Thyroid gland (tissue), 4 donors: ENCODE measurements at regions not wholly inside any gene's neighbourhood (a gene's known extent, or its start where the extent isn't known, plus 50 kb on each side); places are given as distances from the start of the nearest gene placed in this dataset.

ENCODE experiments used
- DNase-seq, 2 donors: peaks; one replicate each; pipeline ENCODE4 v3.0.0-alpha.2; 2019
- H3K27ac ChIP-seq, 3 donors: fragments of 200-600 bp; sonication (generic); 1 replicate in 2 of 3; 2 replicates in 1 of 3; pipeline ENCODE4 v1.5.1; 2016 to 2019; ENCODE audit warnings: mild to moderate bottlenecking in 1 of 3, moderate library complexity in 1 of 3
- H3K27me3 ChIP-seq: fragments of 200-600 bp; sonication (generic); one replicate; pipeline ENCODE4 v1.5.1; 2019
- H3K36me3 ChIP-seq, 2 donors: fragments of 200-600 bp; sonication (generic); one replicate each; pipeline ENCODE4 v1.5.1; 2016 to 2019
- H3K4me1 ChIP-seq, 2 donors: fragments of 200-600 bp; sonication (generic); one replicate each; pipeline ENCODE4 v1.5.1; 2017 to 2019
- H3K4me3 ChIP-seq, 3 donors: fragments of 200-600 bp; sonication (generic); replicated peaks in 1 of 3; 1 replicate in 2 of 3; 2 replicates in 1 of 3; pipeline ENCODE4 v1.5.1; 2016; ENCODE audit warnings: mild to moderate bottlenecking in 1 of 3
- H3K9me3 ChIP-seq: fragments of 200-600 bp; sonication (generic); one replicate; pipeline ENCODE4 v1.5.1; 2017
- CTCF ChIP-seq, 6 experiments: fragments of 200-600 bp in 3 of 6; fragments of 450-650 bp in 3 of 6; sonication (generic) in 3 of 6; IDR thresholded peaks; one replicate each; pipeline ENCODE4 v1.5.1; 2016 to 2019; ENCODE audit warnings: antibody characterized with exemption in 6 of 6, mild to moderate bottlenecking in 2 of 6, inconsistent platforms in 1 of 6, moderate library complexity in 1 of 6
- POLR2A ChIP-seq, 2 donors: fragments of 450-650 bp; IDR thresholded peaks; one replicate each; pipeline ENCODE4 v1.6.1; 2017; ENCODE audit warnings: antibody characterized with exemption in 2 of 2, mild to moderate bottlenecking in 2 of 2, moderate library complexity in 1 of 2
- WGBS, 2 donors: methylation state at CpG; one replicate each; pipeline ENCODE4 v1.1.5; 2017; 5-methylcytosine and 5-hydroxymethylcytosine counted together
- intact Hi-C: fragments of 100-400 bp; cut with DNase I; formaldehyde crosslinking; loops from one replicate; pipeline ENCODE4 v1.15.1; 2023

GRCh38 chr1:90210633-90211491 is 216.0 kb downstream of the ZNF326 start:
- WGBS, 2 donors: 81 to 84% methylated on average over 6 of the region's 6 CpGs
- Histone ChIP-seq H3K36me3 (no peaks in the 10 kb centered on the region), H3K27ac (no peak overlapping the region), H3K9me3 (no peaks in the 10 kb centered on the region), H3K27me3 (no peaks in the 10 kb centered on the region), H3K4me3 (no peak overlapping the region), H3K4me1 (no peaks in the 10 kb centered on the region)
- DNase-seq: no peak
- TF ChIP-seq POLR2A (IDR thresholded peaks at IDR 0.05) (no peak), CTCF (IDR thresholded peaks at IDR 0.05) (no peak)
- intact Hi-C loops: no loop called here

- no peaks in the 10 kb centered on the region for H3K27me3 ChIP-seq
- TF ChIP-seq POLR2A (IDR thresholded peaks at IDR 0.05): no peak
- TF ChIP-seq CTCF (IDR thresholded peaks at IDR 0.05): no peak
- DNase-seq: no peak
- WGBS, 2 donors: 60 to 74% methylated on average over 5 of the region's 5 CpGs
- no peaks in the 10 kb centered on the region for H3K4me1 ChIP-seq
- no peaks in the 10 kb centered on the region for H3K36me3 ChIP-seq
- H3K27ac ChIP-seq: no peak overlapping the region
- no peaks in the 10 kb centered on the region for H3K9me3 ChIP-seq
- H3K4me3 ChIP-seq: no peak overlapping the region
- intact Hi-C loops: no loop called here
Observed at GRCh38 chr1:90208949-90209348, 214.0 kb downstream of the ZNF326 start.

GRCh38 chr1:90206260-90206659 is 211.3 kb downstream of the ZNF326 start:
- H3K4me3 ChIP-seq: no peak overlapping the region
- DNase-seq: no peak
- H3K4me1 ChIP-seq: no peaks in the 10 kb centered on the region
- no peaks in the 10 kb centered on the region for H3K36me3 ChIP-seq
- TF ChIP-seq POLR2A (IDR thresholded peaks at IDR 0.05) (no peak), CTCF (IDR thresholded peaks at IDR 0.05) (no peak)
- H3K27me3 ChIP-seq: no peaks in the 10 kb centered on the region
- H3K27ac ChIP-seq: no peak overlapping the region
- intact Hi-C loops: no loop called here
- no peaks in the 10 kb centered on the region for H3K9me3 ChIP-seq

- Histone ChIP-seq H3K27ac (no peak overlapping the region), H3K27me3 (no peaks in the 10 kb centered on the region), H3K4me3 (no peak overlapping the region), H3K9me3 (no peaks in the 10 kb centered on the region), H3K4me1 (no peaks in the 10 kb centered on the region), H3K36me3 (no peaks in the 10 kb centered on the region)
- intact Hi-C loops: no loop called here
- 84 to 88% methylated on average over 2 of the region's 2 CpGs for WGBS, 2 donors
- DNase-seq: no peak
- TF ChIP-seq CTCF (IDR thresholded peaks at IDR 0.05): no peak
- TF ChIP-seq POLR2A (IDR thresholded peaks at IDR 0.05): no peak
Observed at GRCh38 chr1:90204780-90205179, 209.9 kb downstream of the ZNF326 start.

- no peak for DNase-seq
- H3K27ac ChIP-seq: no peak overlapping the region
- H3K4me3 ChIP-seq: no peak overlapping the region
- H3K27me3 ChIP-seq: no peaks in the 10 kb centered on the region
- H3K4me1 ChIP-seq: peaks cover 0 to 2% of the 10 kb centered on the region in 2 donors
- intact Hi-C loops: no loop called here
- WGBS, 2 donors: 75% methylated on average over 2 of the region's 2 CpGs
- TF ChIP-seq CTCF (IDR thresholded peaks at IDR 0.05): no peak
- no peak for TF ChIP-seq POLR2A (IDR thresholded peaks at IDR 0.05)
- H3K36me3 ChIP-seq: no peaks in the 10 kb centered on the region
- H3K9me3 ChIP-seq: no peaks in the 10 kb centered on the region
Observed at GRCh38 chr1:90204023-90204590, 209.2 kb downstream of the ZNF326 start.
